ENCODE measurements at regions not wholly inside any gene's neighbourhood (a gene's known extent, or its start where the extent isn't known, plus 50 kb on each side); places are given as distances from the start of the nearest gene placed in this dataset.

DNA sequence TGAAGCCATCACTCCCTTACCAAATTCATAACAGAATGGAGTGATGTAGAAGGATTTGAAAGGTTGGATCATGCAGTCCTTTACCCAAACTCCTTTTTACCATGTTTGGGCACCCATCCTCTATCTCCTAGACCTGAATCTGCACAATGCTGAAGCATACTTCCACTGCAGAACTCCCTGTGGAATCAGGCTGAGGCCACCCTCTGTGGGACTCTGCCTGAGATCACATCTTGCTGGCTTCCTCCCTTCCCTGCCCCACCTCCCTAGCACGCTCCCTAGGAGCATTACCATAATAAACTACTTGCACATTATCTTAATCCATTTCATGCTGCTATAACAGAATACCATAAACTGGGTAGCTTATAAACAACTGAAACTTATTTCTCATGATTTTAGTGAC lies 68.4 kb upstream of the VSTM2B start:
- TF ChIP-seq, protein P1, sequence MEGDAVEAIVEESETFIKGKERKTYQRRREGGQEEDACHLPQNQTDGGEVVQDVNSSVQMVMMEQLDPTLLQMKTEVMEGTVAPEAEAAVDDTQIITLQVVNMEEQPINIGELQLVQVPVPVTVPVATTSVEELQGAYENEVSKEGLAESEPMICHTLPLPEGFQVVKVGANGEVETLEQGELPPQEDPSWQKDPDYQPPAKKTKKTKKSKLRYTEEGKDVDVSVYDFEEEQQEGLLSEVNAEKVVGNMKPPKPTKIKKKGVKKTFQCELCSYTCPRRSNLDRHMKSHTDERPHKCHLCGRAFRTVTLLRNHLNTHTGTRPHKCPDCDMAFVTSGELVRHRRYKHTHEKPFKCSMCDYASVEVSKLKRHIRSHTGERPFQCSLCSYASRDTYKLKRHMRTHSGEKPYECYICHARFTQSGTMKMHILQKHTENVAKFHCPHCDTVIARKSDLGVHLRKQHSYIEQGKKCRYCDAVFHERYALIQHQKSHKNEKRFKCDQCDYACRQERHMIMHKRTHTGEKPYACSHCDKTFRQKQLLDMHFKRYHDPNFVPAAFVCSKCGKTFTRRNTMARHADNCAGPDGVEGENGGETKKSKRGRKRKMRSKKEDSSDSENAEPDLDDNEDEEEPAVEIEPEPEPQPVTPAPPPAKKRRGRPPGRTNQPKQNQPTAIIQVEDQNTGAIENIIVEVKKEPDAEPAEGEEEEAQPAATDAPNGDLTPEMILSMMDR (IDR thresholded peaks at IDR 0.05), result no peak
- no peak for TF ChIP-seq ZFX (IDR thresholded peaks at IDR 0.05; ENCODE audit: borderline replicate concordance)

All from 22Rv1 (cell line).